ENCODE measurements at regions not wholly inside any gene's neighbourhood (a gene's known extent, or its start where the extent isn't known, plus 50 kb on each side); places are given as distances from the start of the nearest gene placed in this dataset.

- no peak for TF ChIP-seq CTCF (IDR thresholded peaks at IDR 0.05; ENCODE audit: low read depth, low read length)
- H3K4me3 ChIP-seq (ENCODE audit: low read depth, low read length), result no peak overlapping the region
These were observed 431.4 kb upstream of the TNP1 start for GRCh38 chr2:217291259-217291658.

GRCh38 chr2:217290467-217290866 lies 430.6 kb upstream of the TNP1 start:
- TF ChIP-seq CTCF (IDR thresholded peaks at IDR 0.05; ENCODE audit: low read depth, low read length), result no peak
- H3K4me3 ChIP-seq (ENCODE audit: low read depth, low read length), result no peak overlapping the region

GRCh38 chr2:217289907-217290280 lies 430.0 kb upstream of the TNP1 start:
- TF ChIP-seq CTCF (IDR thresholded peaks at IDR 0.05; ENCODE audit: low read depth, low read length), result no peak
- H3K4me3 ChIP-seq (ENCODE audit: low read depth, low read length), result no peak overlapping the region

- no peak for TF ChIP-seq CTCF (IDR thresholded peaks at IDR 0.05; ENCODE audit: low read depth, low read length)
- no peak overlapping the region for H3K4me3 ChIP-seq (ENCODE audit: low read depth, low read length)
These were observed 429.5 kb upstream of the TNP1 start for GRCh38 chr2:217289177-217289906.

- no peak overlapping the region for H3K4me3 ChIP-seq (ENCODE audit: low read depth, low read length)
- TF ChIP-seq CTCF (IDR thresholded peaks at IDR 0.05; ENCODE audit: low read depth, low read length), result no peak
These were observed 428.7 kb upstream of the TNP1 start for GRCh38 chr2:217288472-217289063.

GRCh38 chr2:217286833-217287232 lies 427.0 kb upstream of the TNP1 start:
- no peak for TF ChIP-seq CTCF (IDR thresholded peaks at IDR 0.05; ENCODE audit: low read depth, low read length)
- no peak overlapping the region for H3K4me3 ChIP-seq (ENCODE audit: low read depth, low read length)

- no peak overlapping the region for H3K4me3 ChIP-seq (ENCODE audit: low read depth, low read length)
- no peak for TF ChIP-seq CTCF (IDR thresholded peaks at IDR 0.05; ENCODE audit: low read depth, low read length)
These were observed 426.1 kb upstream of the TNP1 start for GRCh38 chr2:217285926-217286325.

All from WI38 (cell line).